ENCODE measurements at regions not wholly inside any gene's neighbourhood (a gene's known extent, or its start where the extent isn't known, plus 50 kb on each side); places are given as distances from the start of the nearest gene placed in this dataset.

GRCh38 chr12:30180602-30181001 lies 396.9 kb upstream of the TMTC1 start:
- TF ChIP-seq MAFK (IDR thresholded peaks at IDR 0.05; ENCODE audit: low read depth, low read length) (no peak), CTCF (conservative IDR thresholded peaks at IDR 0.05; ENCODE audit: low read depth, low read length) (no peak), RFX5 (IDR thresholded peaks at IDR 0.05; ENCODE audit: low read depth, low read length) (no peak), POLR2A (IDR thresholded peaks at IDR 0.05; ENCODE audit: low read depth, low read length) (no peak), SMC3 (IDR thresholded peaks at IDR 0.05; ENCODE audit: low read depth, low read length) (no peak), RAD21 (IDR thresholded peaks at IDR 0.05; ENCODE audit: low read length) (no peak), USF2 (IDR thresholded peaks at IDR 0.05; ENCODE audit: low read depth, low read length) (no peak), CEBPB (IDR thresholded peaks at IDR 0.05; ENCODE audit: low read depth, low read length) (no peak), RCOR1 (IDR thresholded peaks at IDR 0.05; ENCODE audit: insufficient replicate concordance, low read length) (no peak)
